LNCaP clone FGC (cell line): ENCODE measurements at regions not wholly inside any gene's neighbourhood (a gene's known extent, or its start where the extent isn't known, plus 50 kb on each side); places are given as distances from the start of the nearest gene placed in this dataset.

Experiments
- DNase-seq: peaks from one replicate; pipeline ENCODE4 v3.0.0-alpha.2; 2011; ENCODE audit warnings: low read depth
- H3K4me3 ChIP-seq: 2 replicates; pipeline ENCODE4 v1.5.1; 2011; ENCODE audit warnings: mild to moderate bottlenecking, low read depth, low read length, control low read depth
- TF ChIP-seq, protein P1 (sequence below): IDR thresholded peaks from 2 replicates; pipeline ENCODE4 v1.5.1; 2012; ENCODE audit warnings: mild to moderate bottlenecking; ENCODE audit not compliant: control insufficient read depth, insufficient read depth; ENCODE audit errors: extremely low read depth

DNA sequence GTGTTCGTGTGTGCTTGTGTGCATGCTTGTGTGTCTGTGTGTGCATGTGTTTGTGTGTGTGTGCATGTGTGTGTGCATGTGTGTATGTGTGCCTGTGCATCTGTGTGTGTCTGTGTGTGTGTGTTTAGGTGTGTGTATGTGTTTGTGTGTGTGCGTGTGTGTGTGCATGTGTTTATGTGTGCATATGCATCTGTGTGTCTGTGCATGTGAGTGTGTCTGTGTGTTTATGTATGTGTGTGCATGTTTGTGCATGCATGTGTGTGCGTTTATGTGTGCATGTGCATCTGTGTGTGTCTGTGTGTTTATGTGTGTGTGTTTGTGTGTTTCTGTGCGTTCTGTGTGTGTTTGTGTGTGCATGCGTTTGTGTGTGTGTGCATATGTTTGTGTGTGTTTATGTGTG, 106.6 kb upstream of the TNRC6C start:
- no peak for DNase-seq
- no peak overlapping the region for H3K4me3 ChIP-seq
- TF ChIP-seq, protein P1, sequence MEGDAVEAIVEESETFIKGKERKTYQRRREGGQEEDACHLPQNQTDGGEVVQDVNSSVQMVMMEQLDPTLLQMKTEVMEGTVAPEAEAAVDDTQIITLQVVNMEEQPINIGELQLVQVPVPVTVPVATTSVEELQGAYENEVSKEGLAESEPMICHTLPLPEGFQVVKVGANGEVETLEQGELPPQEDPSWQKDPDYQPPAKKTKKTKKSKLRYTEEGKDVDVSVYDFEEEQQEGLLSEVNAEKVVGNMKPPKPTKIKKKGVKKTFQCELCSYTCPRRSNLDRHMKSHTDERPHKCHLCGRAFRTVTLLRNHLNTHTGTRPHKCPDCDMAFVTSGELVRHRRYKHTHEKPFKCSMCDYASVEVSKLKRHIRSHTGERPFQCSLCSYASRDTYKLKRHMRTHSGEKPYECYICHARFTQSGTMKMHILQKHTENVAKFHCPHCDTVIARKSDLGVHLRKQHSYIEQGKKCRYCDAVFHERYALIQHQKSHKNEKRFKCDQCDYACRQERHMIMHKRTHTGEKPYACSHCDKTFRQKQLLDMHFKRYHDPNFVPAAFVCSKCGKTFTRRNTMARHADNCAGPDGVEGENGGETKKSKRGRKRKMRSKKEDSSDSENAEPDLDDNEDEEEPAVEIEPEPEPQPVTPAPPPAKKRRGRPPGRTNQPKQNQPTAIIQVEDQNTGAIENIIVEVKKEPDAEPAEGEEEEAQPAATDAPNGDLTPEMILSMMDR = no peak

DNA sequence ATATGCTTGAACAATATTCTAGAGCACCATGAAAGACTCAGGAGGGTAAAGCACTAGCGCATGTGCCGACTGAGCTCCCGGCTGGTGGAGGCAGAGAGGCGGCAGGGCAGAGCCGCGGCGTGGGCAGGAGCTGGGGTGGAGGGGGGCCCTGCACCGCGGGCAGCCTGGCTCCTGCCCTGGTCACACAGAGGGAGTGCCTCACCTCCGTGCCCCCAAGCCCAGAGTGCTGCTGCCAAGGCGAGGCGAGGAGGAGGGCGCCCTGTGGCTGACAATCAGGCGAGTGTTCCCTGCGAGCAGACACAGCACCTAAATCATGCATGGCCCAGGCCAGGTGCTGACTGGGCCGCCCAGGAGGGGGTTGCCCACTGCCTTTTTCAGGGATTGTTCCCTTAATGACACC, 105.8 kb upstream of the TNRC6C start:
- TF ChIP-seq, protein P1 = no peak
- DNase-seq = no peak
- H3K4me3 ChIP-seq = no peak overlapping the region

DNA sequence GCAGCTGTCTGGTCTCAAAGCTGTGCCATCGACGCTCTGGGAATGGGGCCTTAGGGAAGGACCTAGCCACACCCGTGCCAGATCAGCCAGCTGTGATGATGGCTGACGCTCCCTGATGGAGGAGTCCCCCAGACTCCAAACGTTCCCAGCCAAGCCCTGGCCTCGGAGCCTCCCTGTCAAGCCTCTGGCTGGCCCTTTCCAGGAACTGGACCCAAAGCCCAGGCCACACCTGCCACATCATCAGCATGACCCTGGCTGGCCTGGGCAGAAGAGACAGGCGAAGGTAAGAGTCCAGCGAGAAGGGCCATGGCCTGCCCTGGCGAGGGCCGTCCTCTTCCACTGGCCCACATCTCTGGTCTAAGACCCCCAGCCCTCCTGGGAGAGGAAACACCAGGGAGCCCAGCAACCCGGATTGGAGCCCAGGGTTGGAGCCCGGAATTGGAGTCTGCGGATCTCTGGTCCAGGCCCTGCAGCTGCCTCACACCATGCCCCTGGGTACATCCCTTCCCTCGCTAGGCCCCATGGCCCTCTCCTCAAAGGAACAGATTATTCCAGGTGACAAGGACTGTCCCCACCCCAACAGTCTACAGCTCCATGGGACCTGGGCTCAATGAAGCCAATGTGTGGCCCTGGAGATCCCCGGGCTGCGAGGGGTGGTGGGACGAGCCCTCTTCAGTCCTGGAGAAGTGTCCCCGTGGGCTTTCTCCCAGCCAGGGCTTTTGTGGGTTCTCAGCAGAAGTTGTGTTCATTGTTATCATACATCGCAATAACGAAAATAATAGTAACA, 105.1 kb upstream of the TNRC6C start:
- no peak overlapping the region for H3K4me3 ChIP-seq
- no peak for DNase-seq
- TF ChIP-seq, protein P1 = no peak

- no peak overlapping the region for H3K4me3 ChIP-seq
- TF ChIP-seq, protein P1 = no peak
- no peak for DNase-seq
Measured at GRCh38 chr17:77854083-77854758, 104.3 kb upstream of the TNRC6C start.

DNA sequence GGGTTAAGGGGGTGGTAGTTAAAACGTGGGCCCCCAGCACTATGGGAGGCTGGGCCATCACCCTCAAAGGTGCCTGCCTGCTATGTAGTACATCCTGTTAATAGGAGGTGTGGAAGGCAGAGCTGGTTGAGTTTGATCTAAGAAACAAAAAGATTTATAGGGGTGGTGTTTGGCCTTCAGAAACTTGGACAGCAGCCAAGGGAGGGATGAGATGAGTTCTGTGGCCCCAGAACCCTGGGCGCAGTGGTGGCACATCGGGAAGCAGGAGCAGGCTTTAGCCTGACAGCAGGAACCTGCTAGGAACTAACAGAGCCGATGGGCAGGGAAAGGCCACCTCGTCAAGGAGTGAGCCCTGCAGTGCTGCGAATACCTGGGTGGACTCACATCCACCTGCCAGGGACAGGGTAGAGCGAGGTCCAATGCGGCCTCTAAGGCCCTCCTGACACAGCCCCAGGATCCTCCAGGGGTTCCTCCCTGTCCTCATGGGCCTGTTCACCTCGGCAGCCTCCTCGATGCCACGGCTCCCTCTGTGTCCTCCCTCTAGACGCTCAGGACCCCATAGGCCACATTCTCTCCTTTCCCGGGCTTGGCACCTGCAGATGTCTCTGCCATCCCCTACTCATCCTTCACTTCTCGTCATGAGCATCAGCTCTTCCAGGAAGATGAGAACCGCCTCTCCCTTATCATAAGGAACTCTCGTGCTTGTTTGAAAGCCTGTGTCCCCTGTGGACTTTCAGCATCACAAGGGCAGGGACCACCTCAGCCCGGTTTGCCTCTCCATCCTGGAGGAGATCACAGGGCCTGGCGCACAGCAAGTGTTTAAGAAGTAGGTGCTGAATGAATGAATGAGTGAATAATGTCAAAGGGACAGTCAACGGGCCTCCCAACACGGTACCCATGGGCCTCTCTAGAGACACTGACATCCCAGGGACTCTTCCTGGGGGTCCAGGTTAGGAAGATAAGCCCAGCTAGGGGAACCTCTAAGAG, 103.5 kb upstream of the TNRC6C start:
- TF ChIP-seq, protein P1 = no peak
- H3K4me3 ChIP-seq = no peak overlapping the region
- DNase-seq = no peak

DNA sequence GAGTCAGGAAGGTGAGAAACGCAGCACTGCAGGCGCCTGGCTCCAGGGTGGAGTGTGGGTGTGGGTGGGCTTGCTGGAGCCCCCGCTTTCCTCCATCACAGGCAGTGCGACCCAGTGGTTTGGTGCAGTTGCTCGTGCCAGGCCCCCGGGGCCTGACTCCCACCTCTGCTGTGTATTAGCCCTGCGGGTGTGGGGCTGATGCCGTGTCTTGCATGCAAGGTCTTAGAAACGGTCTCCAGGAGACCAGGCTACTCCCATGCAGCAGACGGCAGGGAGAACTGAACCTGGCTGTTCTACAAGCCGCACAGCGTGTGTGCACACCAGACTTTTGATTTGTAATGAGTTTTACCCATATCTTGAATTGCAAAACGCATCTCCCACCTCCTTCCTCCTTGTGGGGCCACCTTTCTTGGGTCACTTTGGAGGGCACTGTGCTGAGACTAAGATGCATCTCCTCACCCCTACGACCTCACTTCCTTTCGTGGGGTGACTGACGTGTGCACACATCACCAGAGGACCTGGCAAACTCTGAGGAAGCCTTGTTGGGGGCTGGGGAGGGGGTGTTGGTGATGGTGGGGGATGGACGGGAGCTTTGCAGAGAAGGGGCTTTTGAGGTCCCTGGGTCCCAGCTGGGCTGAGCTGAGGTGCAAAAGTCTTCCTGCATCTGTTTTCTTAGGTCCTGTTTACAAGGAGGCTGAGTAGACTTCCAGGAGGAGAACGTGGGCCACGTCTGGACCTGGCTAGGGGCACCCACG, 101.8 kb upstream of the TNRC6C start:
- H3K4me3 ChIP-seq = no peak overlapping the region
- DNase-seq = no peak
- TF ChIP-seq, protein P1 = no peak
